ENCODE measurements at regions not wholly inside any gene's neighbourhood (a gene's known extent, or its start where the extent isn't known, plus 50 kb on each side); places are given as distances from the start of the nearest gene placed in this dataset.

DNA sequence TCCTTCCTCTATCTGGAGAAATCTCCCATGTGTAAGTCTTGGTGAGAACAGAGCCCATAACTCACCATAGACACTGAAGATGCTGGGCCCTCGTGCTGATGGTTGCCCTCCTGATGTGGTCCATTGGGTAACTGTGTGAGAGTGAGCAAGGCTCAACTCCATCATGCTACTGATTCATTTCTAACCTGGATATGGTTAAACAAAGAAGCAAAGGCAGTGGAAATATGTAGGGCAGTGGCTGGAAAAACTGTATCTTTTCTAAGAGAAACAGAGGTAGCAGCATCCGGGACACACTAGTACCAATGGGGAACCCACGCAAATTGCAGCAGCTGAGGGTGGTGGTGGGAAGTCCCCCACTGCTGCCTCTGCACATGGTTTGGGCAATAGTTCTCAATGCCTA is 221.7 kb downstream of the KLF6 start:
- TF ChIP-seq, protein P1, sequence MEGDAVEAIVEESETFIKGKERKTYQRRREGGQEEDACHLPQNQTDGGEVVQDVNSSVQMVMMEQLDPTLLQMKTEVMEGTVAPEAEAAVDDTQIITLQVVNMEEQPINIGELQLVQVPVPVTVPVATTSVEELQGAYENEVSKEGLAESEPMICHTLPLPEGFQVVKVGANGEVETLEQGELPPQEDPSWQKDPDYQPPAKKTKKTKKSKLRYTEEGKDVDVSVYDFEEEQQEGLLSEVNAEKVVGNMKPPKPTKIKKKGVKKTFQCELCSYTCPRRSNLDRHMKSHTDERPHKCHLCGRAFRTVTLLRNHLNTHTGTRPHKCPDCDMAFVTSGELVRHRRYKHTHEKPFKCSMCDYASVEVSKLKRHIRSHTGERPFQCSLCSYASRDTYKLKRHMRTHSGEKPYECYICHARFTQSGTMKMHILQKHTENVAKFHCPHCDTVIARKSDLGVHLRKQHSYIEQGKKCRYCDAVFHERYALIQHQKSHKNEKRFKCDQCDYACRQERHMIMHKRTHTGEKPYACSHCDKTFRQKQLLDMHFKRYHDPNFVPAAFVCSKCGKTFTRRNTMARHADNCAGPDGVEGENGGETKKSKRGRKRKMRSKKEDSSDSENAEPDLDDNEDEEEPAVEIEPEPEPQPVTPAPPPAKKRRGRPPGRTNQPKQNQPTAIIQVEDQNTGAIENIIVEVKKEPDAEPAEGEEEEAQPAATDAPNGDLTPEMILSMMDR (IDR thresholded peaks at IDR 0.05), result no peak
- no peak for TF ChIP-seq ZFX (IDR thresholded peaks at IDR 0.05; ENCODE audit: borderline replicate concordance)

Measured in 22Rv1 (cell line).